Ishikawa (cell line): ENCODE measurements at regions not wholly inside any gene's neighbourhood (a gene's known extent, or its start where the extent isn't known, plus 50 kb on each side); places are given as distances from the start of the nearest gene placed in this dataset.

Experiments used
- CEBPB ChIP-seq: IDR thresholded peaks from 2 replicates; pipeline ENCODE4 v1.6.1; 2012
- CREB1 ChIP-seq: IDR thresholded peaks from 2 replicates; pipeline ENCODE4 v1.6.1; 2012; ENCODE audit warnings: low read depth
- EGR1 ChIP-seq: IDR thresholded peaks from 2 replicates; pipeline ENCODE4 v1.6.1; 2012
- EP300 ChIP-seq: IDR thresholded peaks from 2 replicates; pipeline ENCODE4 v1.6.1; 2012; ENCODE audit warnings: borderline replicate concordance
- FOXM1 ChIP-seq: IDR thresholded peaks from 2 replicates; pipeline ENCODE4 v1.6.1; 2012; ENCODE audit warnings: low read depth, borderline replicate concordance
- NFIC ChIP-seq: IDR thresholded peaks from 2 replicates; pipeline ENCODE4 v1.6.1; 2012
- RAD21 ChIP-seq: IDR thresholded peaks from 2 replicates; pipeline ENCODE4 v1.6.1; 2012; ENCODE audit warnings: low read depth
- TAF1 ChIP-seq: IDR thresholded peaks from 2 replicates; pipeline ENCODE4 v1.6.1; 2012; ENCODE audit warnings: low read depth, mild to moderate bottlenecking
- TCF12 ChIP-seq: IDR thresholded peaks from 2 replicates; pipeline ENCODE4 v1.6.1; 2012; ENCODE audit warnings: low read depth
- TEAD4 ChIP-seq: IDR thresholded peaks from 2 replicates; pipeline ENCODE4 v1.6.1; 2012
- YY1 ChIP-seq: IDR thresholded peaks from 2 replicates; pipeline ENCODE4 v1.6.1; 2012; ENCODE audit warnings: low read depth
- ZBTB7A ChIP-seq: IDR thresholded peaks from 2 replicates; pipeline ENCODE4 v1.6.1; 2012; ENCODE audit warnings: low read depth
- TF ChIP-seq, protein P1 (sequence below): IDR thresholded peaks from 2 replicates; pipeline ENCODE4 v1.6.1; 2012; ENCODE audit warnings: low read depth, mild to moderate bottlenecking
- TF ChIP-seq, protein P2 (sequence below): IDR thresholded peaks from 2 replicates; pipeline ENCODE4 v1.6.1; 2012
- TF ChIP-seq, protein P3 (sequence below): IDR thresholded peaks from 2 replicates; pipeline ENCODE4 v1.6.1; 2012

DNA sequence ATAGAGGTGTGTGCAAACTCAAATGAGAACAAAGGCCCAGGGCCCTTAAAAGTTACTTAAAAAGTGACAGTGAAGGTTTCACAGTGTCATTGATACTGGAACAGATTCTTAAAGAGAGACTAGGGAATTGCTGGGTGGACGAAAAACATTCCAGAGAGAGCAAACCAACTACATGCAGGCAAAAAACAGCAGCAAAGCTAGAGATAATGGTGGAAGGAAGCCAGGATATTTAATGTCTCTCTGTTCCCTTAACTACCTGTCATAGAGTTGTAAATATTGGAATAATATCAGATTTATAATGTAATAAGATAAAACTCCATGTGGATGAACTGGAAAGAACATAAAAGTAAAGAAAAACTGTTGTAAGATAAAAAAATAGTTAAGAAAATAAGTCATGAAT is 508.6 kb downstream of the TAF11L14 start:
- TF ChIP-seq, protein P1, sequence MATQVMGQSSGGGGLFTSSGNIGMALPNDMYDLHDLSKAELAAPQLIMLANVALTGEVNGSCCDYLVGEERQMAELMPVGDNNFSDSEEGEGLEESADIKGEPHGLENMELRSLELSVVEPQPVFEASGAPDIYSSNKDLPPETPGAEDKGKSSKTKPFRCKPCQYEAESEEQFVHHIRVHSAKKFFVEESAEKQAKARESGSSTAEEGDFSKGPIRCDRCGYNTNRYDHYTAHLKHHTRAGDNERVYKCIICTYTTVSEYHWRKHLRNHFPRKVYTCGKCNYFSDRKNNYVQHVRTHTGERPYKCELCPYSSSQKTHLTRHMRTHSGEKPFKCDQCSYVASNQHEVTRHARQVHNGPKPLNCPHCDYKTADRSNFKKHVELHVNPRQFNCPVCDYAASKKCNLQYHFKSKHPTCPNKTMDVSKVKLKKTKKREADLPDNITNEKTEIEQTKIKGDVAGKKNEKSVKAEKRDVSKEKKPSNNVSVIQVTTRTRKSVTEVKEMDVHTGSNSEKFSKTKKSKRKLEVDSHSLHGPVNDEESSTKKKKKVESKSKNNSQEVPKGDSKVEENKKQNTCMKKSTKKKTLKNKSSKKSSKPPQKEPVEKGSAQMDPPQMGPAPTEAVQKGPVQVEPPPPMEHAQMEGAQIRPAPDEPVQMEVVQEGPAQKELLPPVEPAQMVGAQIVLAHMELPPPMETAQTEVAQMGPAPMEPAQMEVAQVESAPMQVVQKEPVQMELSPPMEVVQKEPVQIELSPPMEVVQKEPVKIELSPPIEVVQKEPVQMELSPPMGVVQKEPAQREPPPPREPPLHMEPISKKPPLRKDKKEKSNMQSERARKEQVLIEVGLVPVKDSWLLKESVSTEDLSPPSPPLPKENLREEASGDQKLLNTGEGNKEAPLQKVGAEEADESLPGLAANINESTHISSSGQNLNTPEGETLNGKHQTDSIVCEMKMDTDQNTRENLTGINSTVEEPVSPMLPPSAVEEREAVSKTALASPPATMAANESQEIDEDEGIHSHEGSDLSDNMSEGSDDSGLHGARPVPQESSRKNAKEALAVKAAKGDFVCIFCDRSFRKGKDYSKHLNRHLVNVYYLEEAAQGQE = no peak
- TF ChIP-seq, protein P2, sequence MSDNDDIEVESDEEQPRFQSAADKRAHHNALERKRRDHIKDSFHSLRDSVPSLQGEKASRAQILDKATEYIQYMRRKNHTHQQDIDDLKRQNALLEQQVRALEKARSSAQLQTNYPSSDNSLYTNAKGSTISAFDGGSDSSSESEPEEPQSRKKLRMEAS = no peak
- TF ChIP-seq ZBTB7A (no peak), YY1 (no peak), EP300 (no peak)
- TF ChIP-seq, protein P3, sequence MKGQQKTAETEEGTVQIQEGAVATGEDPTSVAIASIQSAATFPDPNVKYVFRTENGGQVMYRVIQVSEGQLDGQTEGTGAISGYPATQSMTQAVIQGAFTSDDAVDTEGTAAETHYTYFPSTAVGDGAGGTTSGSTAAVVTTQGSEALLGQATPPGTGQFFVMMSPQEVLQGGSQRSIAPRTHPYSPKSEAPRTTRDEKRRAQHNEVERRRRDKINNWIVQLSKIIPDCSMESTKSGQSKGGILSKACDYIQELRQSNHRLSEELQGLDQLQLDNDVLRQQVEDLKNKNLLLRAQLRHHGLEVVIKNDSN = no peak

DNA sequence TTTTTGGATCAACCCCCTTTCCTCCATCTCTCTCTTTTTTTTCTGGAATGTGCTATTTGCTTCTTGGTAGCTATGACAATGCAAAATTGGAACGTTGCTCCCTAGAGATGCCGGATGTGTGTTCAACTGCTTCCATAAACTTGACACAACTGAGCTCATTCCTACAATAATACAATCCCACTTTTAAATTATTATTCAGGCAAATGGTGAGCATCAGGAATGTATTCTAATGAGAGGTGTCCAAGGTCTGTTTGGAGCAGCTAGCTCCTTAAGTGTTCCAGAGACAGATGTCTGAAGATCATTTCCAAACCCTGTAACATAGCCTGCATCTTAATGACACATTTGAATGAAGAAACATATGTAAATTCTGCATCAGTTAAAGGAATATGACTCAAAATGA is 518.4 kb downstream of the TAF11L14 start:
- TF ChIP-seq EP300 (no peak), CREB1 (no peak), TAF1 (no peak), YY1 (no peak), EGR1 (no peak), CEBPB (no peak), RAD21 (no peak), ZBTB7A (no peak), FOXM1 (no peak), TEAD4 (no peak), NFIC (no peak)
- TF ChIP-seq, protein P2 = no peak
- TF ChIP-seq, protein P1 = no peak
- TF ChIP-seq, protein P3 = no peak

DNA sequence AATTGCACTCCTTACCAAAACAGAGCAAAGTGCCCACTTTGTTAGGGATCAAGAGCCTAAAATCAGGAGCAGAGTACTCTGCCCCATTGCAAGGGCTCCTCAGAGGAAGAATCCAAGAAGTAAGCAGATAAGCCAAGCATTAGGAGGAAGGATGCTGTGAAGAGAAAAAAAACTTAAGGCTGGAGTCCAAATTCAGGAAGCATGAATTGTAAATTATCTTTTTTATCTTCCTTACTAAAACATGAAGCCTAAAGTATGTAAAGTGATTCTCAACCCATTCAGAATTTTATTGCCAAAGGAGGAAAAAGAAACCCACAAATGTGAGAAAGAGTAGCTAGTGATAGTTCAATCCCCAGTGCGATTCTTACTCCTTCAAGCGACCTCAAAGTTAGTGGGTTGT is 523.9 kb downstream of the TAF11L14 start:
- TF ChIP-seq EGR1 (no peak), RAD21 (no peak), TEAD4 (no peak), TAF1 (no peak), TCF12 (no peak), ZBTB7A (no peak), EP300 (no peak), NFIC (no peak), YY1 (no peak), CEBPB (no peak), CREB1 (no peak)
- TF ChIP-seq, protein P2 = no peak

DNA sequence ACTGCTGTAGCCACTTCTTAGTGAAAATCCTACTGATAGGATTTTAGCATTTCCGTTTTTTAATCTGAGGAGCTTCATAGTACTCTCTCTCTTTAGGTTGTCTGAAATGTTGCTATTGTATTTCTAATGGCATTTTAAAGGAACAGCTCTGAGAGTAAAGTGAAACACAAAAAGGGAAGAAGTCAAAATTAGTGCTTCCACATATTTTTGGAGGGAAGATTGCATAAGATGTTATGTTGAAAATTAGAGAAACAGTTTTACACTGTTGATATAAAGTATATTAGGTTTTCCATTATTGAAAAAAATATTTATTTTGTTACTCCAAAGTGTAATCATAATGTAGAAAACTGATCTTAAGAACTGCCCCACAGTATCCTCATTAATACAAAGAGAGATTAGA is 525.1 kb downstream of the TAF11L14 start:
- TF ChIP-seq ZBTB7A (no peak), TAF1 (no peak), NFIC (no peak), CREB1 (no peak)

DNA sequence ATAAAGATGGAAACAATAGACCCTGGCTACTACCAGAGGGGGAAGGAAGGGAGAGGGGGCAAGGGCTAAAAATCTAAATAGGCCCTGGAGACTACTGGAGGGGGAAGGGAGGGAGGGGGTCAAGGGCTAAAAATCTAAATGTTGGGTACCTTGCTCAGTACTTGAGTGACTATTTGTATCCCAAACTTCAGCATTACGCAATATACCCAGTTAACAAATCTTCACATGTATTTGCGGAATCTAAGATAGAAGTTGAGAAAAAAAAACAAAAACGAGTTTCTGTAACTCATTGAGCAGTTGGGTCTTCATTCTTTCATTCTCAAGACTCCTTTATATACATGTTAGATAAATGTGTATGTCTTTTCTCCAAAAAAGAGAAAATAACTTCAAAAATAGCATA is 537.4 kb downstream of the TAF11L14 start:
- TF ChIP-seq CEBPB = peak; percentile 46; the same call in 1 of the 2 replicates
- no peak for TF ChIP-seq TEAD4

DNA sequence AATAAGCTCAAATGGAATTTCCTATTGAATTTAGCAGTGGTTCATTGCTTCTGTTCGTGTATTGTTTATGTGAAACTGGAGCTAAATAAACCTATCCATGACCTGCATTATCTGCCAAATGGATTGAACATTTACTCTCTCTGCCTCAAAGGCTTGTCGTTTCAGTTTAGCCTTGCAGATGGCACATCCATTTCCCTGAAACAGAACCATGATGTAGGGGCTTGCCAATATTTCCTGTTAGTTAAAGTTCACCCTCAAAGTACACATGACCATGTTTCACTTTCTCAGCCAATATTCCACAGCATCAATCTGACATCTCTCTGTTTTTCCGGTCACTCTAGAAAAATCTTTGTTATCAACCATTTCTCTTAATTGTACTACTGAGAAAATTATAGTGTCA is 545.3 kb downstream of the TAF11L14 start:
- TF ChIP-seq RAD21 = no peak
- TF ChIP-seq EGR1 = no peak
- no peak for TF ChIP-seq EP300

DNA sequence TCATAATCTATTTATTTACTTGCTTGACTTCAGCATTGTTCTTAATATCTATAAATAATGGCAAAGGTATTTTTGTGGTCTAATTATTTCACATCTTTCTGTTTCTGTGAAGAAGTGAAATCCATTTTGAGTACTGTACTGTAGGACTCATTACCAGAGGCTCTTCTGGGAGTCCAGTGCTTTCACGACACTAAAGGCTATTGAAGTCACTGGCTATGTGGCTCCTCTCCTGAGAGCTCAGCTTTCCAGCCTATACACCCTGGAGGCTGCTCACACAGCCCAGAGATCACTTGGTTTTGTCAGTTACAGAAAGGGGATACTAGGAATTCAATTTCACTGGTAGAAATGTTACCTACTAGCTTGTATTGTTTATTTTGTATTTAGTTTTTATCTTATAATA is 547.3 kb downstream of the TAF11L14 start:
- TF ChIP-seq CREB1 (no peak), EGR1 (no peak), CEBPB (no peak), ZBTB7A (no peak), YY1 (no peak), RAD21 (no peak), NFIC (no peak), EP300 (no peak), TCF12 (no peak), TEAD4 (no peak), FOXM1 (no peak)
- TF ChIP-seq, protein P1 = no peak
- TF ChIP-seq, protein P2 = no peak
- TF ChIP-seq, protein P3 = no peak
